H9 (cell line): ENCODE measurements at regions not wholly inside any gene's neighbourhood (a gene's known extent, or its start where the extent isn't known, plus 50 kb on each side); places are given as distances from the start of the nearest gene placed in this dataset.

Experiments used
- DNase-seq: peaks from one replicate; pipeline ENCODE4 v3.0.0-alpha.2; 2017
- H2AFZ ChIP-seq: one replicate; pipeline ENCODE4 v1.6.1; 2013; ENCODE audit warnings: mild to moderate bottlenecking, low read length, control low read depth, moderate library complexity
- H2AK5ac ChIP-seq: 2 replicates; pipeline ENCODE4 v1.6.1; 2013; ENCODE audit warnings: low read length, control low read depth, mixed read lengths; ENCODE audit not compliant: insufficient read length
- H2BK120ac ChIP-seq: one replicate; pipeline ENCODE4 v1.6.1; 2013; ENCODE audit warnings: low read depth, mild to moderate bottlenecking, low read length, control low read depth, inconsistent platforms; ENCODE audit not compliant: poor library complexity, severe bottlenecking
- H2BK12ac ChIP-seq: 2 replicates; pipeline ENCODE4 v1.6.1; 2013; ENCODE audit warnings: low read length, control low read depth, mixed read lengths, low read depth; ENCODE audit not compliant: insufficient read length
- H2BK15ac ChIP-seq: 2 replicates; pipeline ENCODE4 v1.6.1; 2013; ENCODE audit warnings: low read depth, low read length, control low read depth
- H2BK20ac ChIP-seq: one replicate; pipeline ENCODE4 v1.6.1; 2013; ENCODE audit warnings: low read depth, mild to moderate bottlenecking, low read length, control low read depth, inconsistent platforms; ENCODE audit not compliant: poor library complexity, severe bottlenecking
- H2BK5ac ChIP-seq: 2 replicates; pipeline ENCODE4 v1.6.1; 2013; ENCODE audit warnings: low read length, control low read depth, mixed read lengths; ENCODE audit not compliant: insufficient read length
- H3K14ac ChIP-seq: 2 replicates; pipeline ENCODE4 v1.6.1; 2013; ENCODE audit warnings: low read length, control low read depth; ENCODE audit not compliant: insufficient read depth
- H3K18ac ChIP-seq: 2 replicates; pipeline ENCODE4 v1.6.1; 2013; ENCODE audit warnings: low read depth, mild to moderate bottlenecking, mixed read lengths, low read length, control low read depth; ENCODE audit not compliant: insufficient read length
- H3K23ac ChIP-seq: 2 replicates; pipeline ENCODE4 v1.6.1; 2013; ENCODE audit warnings: low read length, control low read depth, mixed read lengths, low read depth; ENCODE audit not compliant: insufficient read length
- H3K23me2 ChIP-seq: 2 replicates; pipeline ENCODE4 v1.6.1; 2013; ENCODE audit warnings: low read depth, mild to moderate bottlenecking, mixed read lengths, low read length, control low read depth; ENCODE audit not compliant: insufficient read length, poor library complexity, severe bottlenecking
- H3K27ac ChIP-seq: 2 replicates; pipeline ENCODE4 v1.5.1; 2013; ENCODE audit warnings: low read length, control low read depth, mixed read lengths, low read depth; ENCODE audit not compliant: insufficient read length
- H3K27me3 ChIP-seq: 2 replicates; pipeline ENCODE4 v1.6.1; 2013; ENCODE audit warnings: low read length, control low read depth, inconsistent platforms; ENCODE audit not compliant: insufficient read depth
- H3K4ac ChIP-seq: 2 replicates; pipeline ENCODE4 v1.6.1; 2013; ENCODE audit warnings: low read depth, mild to moderate bottlenecking, control low read depth, inconsistent platforms, low read length, moderate library complexity
- H3K4me1 ChIP-seq: 2 replicates; pipeline ENCODE4 v1.6.1; 2013; ENCODE audit warnings: low read length, control low read depth, inconsistent platforms; ENCODE audit not compliant: insufficient read depth
- H3K4me2 ChIP-seq: 2 replicates; pipeline ENCODE4 v1.6.1; 2013; ENCODE audit warnings: low read length, control low read depth, mixed read lengths; ENCODE audit not compliant: insufficient read length, insufficient read depth
- H3K56ac ChIP-seq: 2 replicates; pipeline ENCODE4 v1.6.1; 2013; ENCODE audit warnings: low read depth, mild to moderate bottlenecking, mixed read lengths, low read length, control low read depth; ENCODE audit not compliant: insufficient read length
- H3K79me1 ChIP-seq: 2 replicates; pipeline ENCODE4 v1.6.1; 2013; ENCODE audit warnings: low read depth, mild to moderate bottlenecking, moderate library complexity, low read length, control low read depth, inconsistent platforms; ENCODE audit not compliant: insufficient read depth, poor library complexity, severe bottlenecking
- H3K79me2 ChIP-seq: 2 replicates; pipeline ENCODE4 v1.6.1; 2013; ENCODE audit warnings: low read length, control low read depth, inconsistent platforms; ENCODE audit not compliant: insufficient read depth
- H3K9ac ChIP-seq: 2 replicates; pipeline ENCODE4 v1.6.1; 2013; ENCODE audit warnings: low read length, control low read depth, mixed read lengths; ENCODE audit not compliant: insufficient read length; ENCODE audit errors: extremely low read depth
- H3K9me3 ChIP-seq: one replicate; pipeline ENCODE4 v1.6.1; 2013; ENCODE audit warnings: low read depth, low read length, inconsistent platforms; ENCODE audit not compliant: control insufficient read depth
- H3T11ph ChIP-seq: one replicate; pipeline ENCODE4 v1.6.1; 2013; ENCODE audit warnings: mild to moderate bottlenecking, low read length, control low read depth, inconsistent platforms
- H4K20me1 ChIP-seq: one replicate; pipeline ENCODE4 v1.6.1; 2013; ENCODE audit not compliant: control insufficient read depth, insufficient read length, insufficient read depth
- H4K5ac ChIP-seq: 2 replicates; pipeline ENCODE4 v1.6.1; 2013; ENCODE audit warnings: low read depth, mild to moderate bottlenecking, mixed read lengths, low read length, control low read depth; ENCODE audit not compliant: insufficient read length
- H4K8ac ChIP-seq: replicated peaks from 2 replicates; pipeline ENCODE4 v1.6.1; 2013; ENCODE audit warnings: low read length, control low read depth, mixed read lengths, low read depth; ENCODE audit not compliant: insufficient read length
- H4K91ac ChIP-seq: 2 replicates; pipeline ENCODE4 v1.6.1; 2013; ENCODE audit warnings: low read depth, mild to moderate bottlenecking, moderate library complexity, mixed read lengths, low read length, control low read depth; ENCODE audit not compliant: insufficient read length
- H3K27ac Mint-ChIP-seq, 3 experiments: 2 replicates in 2 of 3; 3 replicates in 1 of 3; pipeline ENCODE4 v1.8.0; 2020 to 2021; ENCODE audit warnings: mixed read lengths in 3 of 3, mild to moderate bottlenecking in 1 of 3, moderate library complexity in 1 of 3
- H3K27me3 Mint-ChIP-seq: 2 replicates; pipeline ENCODE4 v1.8.0; 2021; ENCODE audit warnings: low read depth, mild to moderate bottlenecking, moderate library complexity, mixed read lengths
- H3K36me3 Mint-ChIP-seq, 3 experiments: 2 replicates in 2 of 3; 3 replicates in 1 of 3; pipeline ENCODE4 v1.8.0; 2020 to 2021; ENCODE audit warnings: low read depth in 3 of 3, mixed read lengths in 3 of 3; ENCODE audit not compliant: insufficient read depth in 1 of 3
- H3K4me1 Mint-ChIP-seq, 2 experiments: 2 replicates each; pipeline ENCODE4 v1.8.0; 2020; ENCODE audit warnings: mixed read lengths in 2 of 2
- H3K4me3 Mint-ChIP-seq, 2 experiments: 2 replicates in 1 of 2; 3 replicates in 1 of 2; pipeline ENCODE4 v1.8.0; 2020 to 2021; ENCODE audit warnings: mild to moderate bottlenecking in 2 of 2, mixed read lengths in 2 of 2, moderate library complexity in 1 of 2
- H3K9me3 Mint-ChIP-seq, 2 experiments: 2 replicates in 1 of 2; 3 replicates in 1 of 2; pipeline ENCODE4 v1.8.0; 2020; ENCODE audit warnings: mild to moderate bottlenecking in 2 of 2, mixed read lengths in 2 of 2, moderate library complexity in 1 of 2
- CTCF ChIP-seq: fragments of 200-600 bp; sonication (generic); conservative IDR thresholded peaks from 3 replicates; pipeline ENCODE4 v1.8.0; 2021; ENCODE audit warnings: antibody characterized with exemption, mild to moderate bottlenecking
- WGBS: extraction: QIAGEN DNeasy Blood & Tissue Kit; methylation state at CpG from one replicate; pipeline ENCODE4 v1.1.7; 2013; ENCODE audit warnings: missing lambda C conversion rate, low lambda C conversion rate, mixed read lengths; ENCODE audit not compliant: insufficient read length; ENCODE audit errors: extremely low coverage; 5-methylcytosine and 5-hydroxymethylcytosine counted together

GRCh38 chr11:29166306-29166705 is 850.5 kb downstream of the KCNA4 start:
- no CpG with 5 or more reads among the region's 1 CpG for WGBS
- Histone ChIP-seq H2AK5ac (no peak overlapping the region), H2BK120ac (no peak overlapping the region), H3K79me2 (no peaks in the 10 kb centered on the region), H3K79me1 (no peaks in the 10 kb centered on the region), H3K9ac (no peak overlapping the region), H3T11ph (no peak overlapping the region), H4K91ac (no peak overlapping the region), H3K18ac (no peak overlapping the region), H2BK15ac (no peak overlapping the region), H3K4me1 (no peaks in the 10 kb centered on the region), H4K8ac (no peak overlapping the region), H3K27ac (no peak overlapping the region), H3K4ac (no peak overlapping the region), H3K23ac (no peak overlapping the region), H3K14ac (no peak overlapping the region), H3K9me3 (no peaks in the 10 kb centered on the region), H2BK5ac (no peak overlapping the region), H3K27me3 (no peaks in the 10 kb centered on the region), H2BK12ac (no peak overlapping the region), H4K20me1 (no peaks in the 10 kb centered on the region), H3K56ac (no peak overlapping the region), H2BK20ac (no peak overlapping the region), H3K4me2 (no peak overlapping the region), H3K23me2 (no peaks in the 10 kb centered on the region), H4K5ac (no peak overlapping the region), H2AFZ (no peak overlapping the region)
- TF ChIP-seq CTCF: no peak
- Mint-ChIP-seq H3K4me1 (peaks cover 0 to 3% of the 10 kb centered on the region in 2 experiments; a peak in 2 of 4 replicates), H3K4me3 (no peak overlapping the region), H3K36me3 (no peaks in the 10 kb centered on the region), H3K27me3 (no peaks in the 10 kb centered on the region), H3K9me3 (no peaks in the 10 kb centered on the region), H3K27ac (no peak overlapping the region)
- DNase-seq: no peak
